ENCODE measurements at regions not wholly inside any gene's neighbourhood (a gene's known extent, or its start where the extent isn't known, plus 50 kb on each side); places are given as distances from the start of the nearest gene placed in this dataset.

GRCh38 chr4:111632641-111633151 is 512.6 kb upstream of the FAM241A start:
- DNase-seq: no peak

- no peak for DNase-seq
These were observed 511.5 kb upstream of the FAM241A start for GRCh38 chr4:111633663-111634266.

DNA sequence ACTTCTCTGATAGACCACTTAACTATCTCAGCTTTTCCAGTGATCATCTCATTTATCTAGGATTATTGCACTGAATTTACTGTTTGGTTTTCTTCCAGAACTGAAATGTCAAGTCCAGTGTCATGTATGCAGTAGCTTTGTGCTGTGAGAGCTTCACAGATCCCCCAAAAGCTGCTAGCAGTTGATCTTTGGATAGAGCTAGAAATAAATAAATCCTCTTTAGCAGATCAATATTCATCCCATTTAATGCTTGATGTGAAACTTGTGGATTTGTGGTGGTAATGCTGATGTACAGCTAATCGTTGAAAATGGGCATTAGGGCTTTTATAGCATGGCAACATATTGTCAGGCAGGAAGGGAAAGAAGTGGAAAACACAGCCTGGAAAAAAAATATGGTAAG is 509.6 kb upstream of the FAM241A start:
- no peak for DNase-seq

DNA sequence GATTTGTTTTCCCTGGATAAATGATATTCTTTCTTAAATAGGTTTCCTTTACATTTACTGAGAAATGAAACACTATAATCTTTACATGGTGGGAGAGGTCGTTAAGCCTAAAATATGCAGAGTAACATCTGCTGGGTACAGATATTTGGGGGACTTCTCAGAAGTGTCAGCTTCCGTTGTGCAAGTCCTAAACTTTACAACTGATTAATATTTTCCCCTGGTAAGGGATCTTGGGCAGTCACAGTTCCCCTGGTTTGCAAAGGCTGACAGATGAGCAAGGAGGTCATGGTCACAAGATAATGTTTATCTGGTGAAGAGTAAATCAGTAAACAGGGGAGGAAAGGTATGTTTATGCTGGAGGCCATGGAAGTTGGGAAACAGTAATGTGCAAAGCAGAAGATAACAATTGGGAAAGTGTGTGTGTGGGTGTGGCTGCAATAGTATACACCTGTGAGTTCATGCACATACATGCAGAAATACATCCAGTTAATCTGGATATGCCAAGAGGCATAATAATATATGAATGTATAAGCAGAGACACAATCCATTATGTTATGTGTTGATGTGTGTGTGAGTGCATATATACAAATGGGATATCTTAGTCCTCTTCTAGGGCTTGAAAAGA is 508.2 kb upstream of the FAM241A start:
- DNase-seq: no peak

DNA sequence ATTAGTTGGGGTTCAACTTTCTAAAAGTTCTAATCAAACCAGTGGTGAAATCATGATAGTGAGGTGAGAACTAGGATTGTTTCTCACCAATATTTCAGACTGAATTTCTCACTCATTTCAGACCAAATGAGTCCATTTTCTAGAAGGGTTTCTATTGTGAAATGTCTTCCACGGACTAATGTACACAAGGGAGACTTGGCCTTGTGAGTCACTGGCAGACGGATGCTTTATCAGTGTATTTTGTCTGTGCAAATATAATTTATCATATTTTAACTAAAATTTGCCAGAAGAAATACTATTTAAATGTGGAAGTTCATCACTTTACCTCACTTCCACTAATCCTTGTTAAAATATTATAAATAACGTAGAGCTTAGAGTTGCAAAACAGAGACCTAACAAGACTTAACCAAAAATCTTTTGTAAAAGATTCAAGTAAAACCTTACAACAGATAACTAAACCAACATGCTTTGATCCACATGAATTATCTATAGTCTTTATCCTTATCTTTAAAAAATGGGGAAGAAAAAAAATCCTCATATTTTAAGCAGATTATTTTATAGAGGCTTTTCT is 506.0 kb upstream of the FAM241A start:
- no peak for DNase-seq

DNA sequence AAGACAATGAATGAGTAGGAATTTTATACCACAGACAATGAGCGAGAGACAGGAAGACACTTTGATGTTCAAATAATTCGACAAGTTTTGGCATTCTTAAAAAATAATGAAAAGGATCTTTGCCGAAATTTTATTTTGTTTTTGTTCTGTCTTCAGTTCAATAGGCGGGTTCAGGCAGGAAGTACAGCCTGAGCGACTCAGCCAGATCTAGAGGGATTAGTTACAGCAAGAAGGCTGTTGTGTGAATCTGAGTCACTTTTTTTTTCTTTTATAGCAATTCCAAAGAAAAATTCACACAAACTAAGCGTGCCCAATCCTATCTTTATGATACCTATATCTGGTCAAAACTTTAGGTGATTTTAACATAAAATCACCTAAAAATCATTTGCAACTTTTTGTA is 505.4 kb upstream of the FAM241A start:
- DNase-seq: no peak

GRCh38 chr4:111641813-111642579 is 503.3 kb upstream of the FAM241A start:
- no peak for DNase-seq

- no peak for DNase-seq
These were observed 497.2 kb upstream of the FAM241A start for GRCh38 chr4:111648056-111648455.

DNA sequence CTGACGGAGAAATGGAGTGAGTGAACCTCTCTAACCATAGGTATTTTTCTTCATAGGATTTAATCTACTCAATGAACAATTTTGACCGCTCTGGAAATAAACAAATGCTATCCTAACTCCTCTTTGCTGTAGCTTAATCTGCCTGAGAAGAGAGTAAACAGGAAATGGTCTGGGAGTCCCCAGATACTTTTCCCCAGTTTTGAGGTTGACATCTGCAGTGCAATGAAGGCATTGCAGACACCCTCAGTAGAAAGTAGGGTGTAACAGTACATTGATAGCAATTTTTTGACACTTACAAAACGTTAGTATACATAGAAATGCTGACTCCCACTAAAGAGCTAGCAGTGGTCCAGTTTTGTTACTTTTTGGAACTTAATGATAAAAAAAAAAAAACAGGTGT is 495.9 kb upstream of the FAM241A start:
- DNase-seq: no peak

- no peak for DNase-seq
These were observed 495.1 kb upstream of the FAM241A start for GRCh38 chr4:111650146-111650545.

- no peak for DNase-seq
These were observed 494.6 kb upstream of the FAM241A start for GRCh38 chr4:111650674-111651086.

- no peak for DNase-seq
These were observed 493.0 kb upstream of the FAM241A start for GRCh38 chr4:111652236-111652635.

- no peak for DNase-seq
These were observed 492.3 kb upstream of the FAM241A start for GRCh38 chr4:111652986-111653385.

- DNase-seq: no peak
These were observed 482.8 kb upstream of the FAM241A start for GRCh38 chr4:111662496-111662895.

DNA sequence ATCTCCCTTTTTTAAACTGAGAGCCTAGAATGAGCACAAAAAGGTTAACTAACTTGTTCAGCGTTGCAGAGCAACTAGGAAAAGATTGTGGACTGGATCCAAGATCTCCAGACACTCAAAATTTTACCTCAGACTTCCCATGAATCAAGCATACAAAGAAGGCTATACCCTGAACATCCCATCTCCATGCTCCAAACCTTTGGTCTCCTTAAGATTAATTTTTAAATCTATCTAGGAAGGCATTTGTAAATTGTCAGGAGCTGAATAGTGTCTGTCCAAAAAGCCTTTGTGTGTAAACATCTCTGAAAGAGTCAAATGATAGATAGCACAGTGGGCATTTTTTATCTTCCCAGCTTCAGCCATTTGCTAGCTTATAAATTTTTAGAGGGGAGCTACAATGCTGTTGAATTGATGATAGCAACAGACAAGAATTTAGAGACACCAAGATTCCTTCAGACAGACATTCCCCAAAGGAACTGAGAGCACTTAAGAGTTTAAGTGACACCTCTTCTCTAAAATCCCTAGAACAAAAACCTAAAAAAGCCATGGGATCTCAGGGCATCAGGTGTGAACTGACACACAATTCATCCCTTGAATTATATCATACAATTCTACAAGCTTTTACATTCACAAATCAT is 480.8 kb upstream of the FAM241A start:
- DNase-seq: no peak

- no peak for DNase-seq
These were observed 478.4 kb upstream of the FAM241A start for GRCh38 chr4:111666826-111667360.

- no peak for DNase-seq
These were observed 473.5 kb upstream of the FAM241A start for GRCh38 chr4:111671756-111672155.

- no peak for DNase-seq
These were observed 469.5 kb upstream of the FAM241A start for GRCh38 chr4:111675746-111676145.

DNA sequence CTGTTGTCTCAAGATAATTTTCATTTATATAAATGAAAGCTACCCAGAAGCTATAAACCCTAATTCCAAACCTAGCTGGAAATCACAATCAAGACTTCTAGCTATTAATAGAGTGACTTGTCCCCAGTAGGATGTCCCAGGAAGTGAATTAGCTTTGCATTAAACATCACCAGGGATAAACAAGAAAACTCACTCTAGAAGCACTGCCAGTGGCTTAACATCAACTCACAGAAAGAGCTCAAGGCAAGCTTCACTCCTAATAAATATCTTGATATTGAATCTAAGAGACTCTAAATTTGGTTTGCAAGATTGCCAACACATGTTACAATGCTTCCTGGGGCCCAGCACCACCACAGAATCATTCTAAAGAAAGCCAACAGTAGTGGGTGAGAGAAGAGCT is 468.7 kb upstream of the FAM241A start:
- no peak for DNase-seq

GRCh38 chr4:111678479-111678878 is 466.8 kb upstream of the FAM241A start:
- no peak for DNase-seq

DNA sequence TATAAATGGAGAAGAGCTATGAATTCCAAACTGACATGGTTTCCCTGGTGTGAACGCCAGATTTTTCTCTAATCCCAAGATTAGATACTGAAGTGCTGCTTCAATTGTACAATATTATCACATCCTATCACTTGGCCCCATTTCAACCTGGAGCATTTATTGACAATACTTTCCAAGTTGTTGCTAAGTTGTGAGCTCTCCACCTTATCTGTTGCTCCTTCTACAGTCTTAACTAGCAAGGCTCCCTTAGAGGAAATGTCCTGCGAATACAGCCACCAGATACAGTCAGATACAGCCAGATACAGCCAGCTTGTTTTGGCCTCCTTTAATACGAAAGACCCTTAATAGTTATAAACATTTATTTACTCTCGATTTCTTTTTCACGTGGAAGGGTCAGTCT is 466.3 kb upstream of the FAM241A start:
- DNase-seq: no peak

DNA sequence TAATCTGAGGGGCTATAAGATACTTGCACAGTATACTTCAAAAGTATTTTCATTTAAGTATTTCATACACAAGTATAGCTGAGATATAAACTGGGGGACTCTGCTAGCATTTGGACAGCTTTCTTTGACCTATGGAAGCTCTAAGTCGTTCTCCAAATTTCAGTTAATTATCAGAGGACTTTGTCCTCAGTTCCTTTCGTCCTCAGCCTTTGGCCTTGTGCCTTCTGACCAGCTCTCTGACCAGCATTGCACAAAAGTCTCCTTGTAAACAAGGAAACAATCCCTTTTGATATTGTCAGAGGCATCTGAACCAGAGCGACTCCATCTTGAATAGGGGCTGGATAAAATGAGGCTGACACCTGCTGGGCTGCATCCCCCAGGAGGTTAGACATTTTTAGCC is 464.0 kb upstream of the FAM241A start:
- DNase-seq: no peak

- DNase-seq: no peak
These were observed 463.5 kb upstream of the FAM241A start for GRCh38 chr4:111681751-111682150.
